GM12875 (cell line): ENCODE measurements at regions not wholly inside any gene's neighbourhood (a gene's known extent, or its start where the extent isn't known, plus 50 kb on each side); places are given as distances from the start of the nearest gene placed in this dataset.

Experiments used
- H3K4me3 ChIP-seq: one replicate; pipeline ENCODE4 v1.5.1; 2011; ENCODE audit warnings: low read depth, low read length, control low read depth
- TF ChIP-seq, protein P1 (sequence below): IDR thresholded peaks from 2 replicates; pipeline ENCODE4 v1.5.1; 2011; ENCODE audit warnings: low read depth, mild to moderate bottlenecking, control low read depth, inconsistent platforms, low read length, moderate library complexity, borderline replicate concordance; ENCODE audit not compliant: insufficient read depth

DNA sequence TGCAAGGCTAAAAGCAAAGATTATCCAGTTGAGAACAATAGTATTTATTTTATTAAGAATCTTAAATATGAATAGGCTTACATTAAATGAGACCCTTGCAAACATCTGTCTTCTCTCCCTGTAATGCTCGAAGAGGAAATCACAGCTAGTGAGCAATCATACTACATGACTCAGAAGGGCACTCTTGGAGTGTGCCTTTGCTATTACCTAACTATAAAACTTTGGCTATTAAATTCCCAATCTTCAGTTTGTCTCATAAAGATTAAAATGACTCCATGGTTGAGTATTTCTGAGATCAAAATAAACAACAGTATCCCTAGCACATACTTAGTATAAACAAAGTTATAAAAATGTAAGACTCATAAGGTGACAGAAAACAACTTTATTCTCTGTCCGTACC lies 296.9 kb downstream of the KCNJ3 start:
- TF ChIP-seq, protein P1, sequence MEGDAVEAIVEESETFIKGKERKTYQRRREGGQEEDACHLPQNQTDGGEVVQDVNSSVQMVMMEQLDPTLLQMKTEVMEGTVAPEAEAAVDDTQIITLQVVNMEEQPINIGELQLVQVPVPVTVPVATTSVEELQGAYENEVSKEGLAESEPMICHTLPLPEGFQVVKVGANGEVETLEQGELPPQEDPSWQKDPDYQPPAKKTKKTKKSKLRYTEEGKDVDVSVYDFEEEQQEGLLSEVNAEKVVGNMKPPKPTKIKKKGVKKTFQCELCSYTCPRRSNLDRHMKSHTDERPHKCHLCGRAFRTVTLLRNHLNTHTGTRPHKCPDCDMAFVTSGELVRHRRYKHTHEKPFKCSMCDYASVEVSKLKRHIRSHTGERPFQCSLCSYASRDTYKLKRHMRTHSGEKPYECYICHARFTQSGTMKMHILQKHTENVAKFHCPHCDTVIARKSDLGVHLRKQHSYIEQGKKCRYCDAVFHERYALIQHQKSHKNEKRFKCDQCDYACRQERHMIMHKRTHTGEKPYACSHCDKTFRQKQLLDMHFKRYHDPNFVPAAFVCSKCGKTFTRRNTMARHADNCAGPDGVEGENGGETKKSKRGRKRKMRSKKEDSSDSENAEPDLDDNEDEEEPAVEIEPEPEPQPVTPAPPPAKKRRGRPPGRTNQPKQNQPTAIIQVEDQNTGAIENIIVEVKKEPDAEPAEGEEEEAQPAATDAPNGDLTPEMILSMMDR, result no peak

DNA sequence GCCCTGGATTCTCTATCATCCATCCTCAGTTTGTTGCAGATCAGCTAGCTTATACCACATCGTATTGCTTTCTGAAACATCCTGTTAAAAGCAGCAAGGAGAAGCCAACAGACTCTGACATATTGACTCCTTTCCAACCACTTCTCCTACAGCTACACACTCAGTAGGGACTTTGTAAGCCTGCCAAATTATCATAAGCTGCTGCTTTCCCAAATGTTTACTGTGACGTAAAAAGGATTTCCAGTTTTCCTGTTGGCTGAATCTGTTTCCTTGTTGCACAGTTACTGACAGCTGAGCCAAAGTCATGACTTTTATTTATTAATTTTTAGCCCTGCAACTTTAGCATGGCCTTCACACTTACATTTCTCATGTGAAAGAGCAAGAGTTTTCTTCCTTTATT lies 294.3 kb downstream of the KCNJ3 start:
- TF ChIP-seq, protein P1, result no peak
- H3K4me3 ChIP-seq, result no peak overlapping the region

More for the DNA sequence above, 296.9 kb downstream of the KCNJ3 start:
- H3K4me3 ChIP-seq, result no peak overlapping the region

DNA sequence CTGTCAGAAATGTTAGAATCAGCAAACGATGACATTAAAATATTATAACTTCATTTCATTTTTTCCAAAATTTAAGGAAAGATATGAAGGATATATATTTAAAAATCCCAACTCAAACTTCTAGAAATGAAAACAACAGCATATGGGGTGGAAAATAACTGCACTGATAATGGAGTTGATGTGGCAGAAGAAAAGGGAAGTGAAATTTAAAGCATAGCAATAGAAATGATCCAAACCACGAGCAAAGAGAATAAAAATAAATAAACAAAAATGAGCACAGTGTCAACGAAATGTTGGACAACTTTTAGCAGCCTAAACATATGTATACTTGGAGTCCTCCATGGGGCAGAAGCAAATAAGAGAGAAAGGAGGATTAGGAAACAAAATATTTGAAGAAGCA lies 280.2 kb downstream of the KCNJ3 start:
- TF ChIP-seq, protein P1, result no peak
- H3K4me3 ChIP-seq, result no peak overlapping the region

DNA sequence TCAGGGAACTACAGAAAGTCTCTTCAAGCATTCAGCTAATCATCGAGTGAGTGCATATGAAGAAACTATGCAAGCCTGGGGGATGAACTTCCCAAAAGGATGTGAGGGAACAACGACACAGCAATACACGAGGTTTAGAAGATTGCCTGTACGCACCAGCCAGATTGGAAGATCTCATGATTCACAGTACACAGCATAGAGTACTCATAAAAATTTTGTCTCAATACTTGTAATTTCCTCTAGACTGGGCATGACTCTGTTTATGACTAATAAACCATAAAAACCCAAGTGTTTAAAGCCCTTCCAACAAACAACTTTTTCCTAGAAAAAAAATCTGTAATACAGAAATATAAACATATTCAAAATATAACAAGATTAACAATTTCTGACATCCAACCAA lies 279.7 kb downstream of the KCNJ3 start:
- no peak overlapping the region for H3K4me3 ChIP-seq
- TF ChIP-seq, protein P1, result no peak

DNA sequence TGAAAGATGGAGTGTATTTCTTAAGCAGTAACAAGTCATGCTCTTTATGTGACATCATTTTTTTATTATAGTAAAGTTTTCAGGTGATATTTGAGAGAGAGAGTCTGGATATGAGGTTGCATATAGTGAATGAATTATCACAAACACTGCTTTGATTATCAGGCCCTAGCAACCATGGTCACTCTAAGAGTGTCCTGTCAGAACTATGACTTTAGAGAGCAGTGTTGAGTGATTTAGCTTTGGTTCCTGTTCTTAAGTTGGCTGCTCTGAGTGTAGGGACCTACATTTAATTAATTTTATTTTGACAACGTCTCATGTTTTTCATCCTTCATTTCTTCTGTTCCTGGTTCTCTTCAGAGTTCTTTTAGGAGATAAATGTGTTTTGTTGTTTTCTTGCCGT lies 275.5 kb downstream of the KCNJ3 start:
- TF ChIP-seq, protein P1, result no peak
- H3K4me3 ChIP-seq, result no peak overlapping the region

DNA sequence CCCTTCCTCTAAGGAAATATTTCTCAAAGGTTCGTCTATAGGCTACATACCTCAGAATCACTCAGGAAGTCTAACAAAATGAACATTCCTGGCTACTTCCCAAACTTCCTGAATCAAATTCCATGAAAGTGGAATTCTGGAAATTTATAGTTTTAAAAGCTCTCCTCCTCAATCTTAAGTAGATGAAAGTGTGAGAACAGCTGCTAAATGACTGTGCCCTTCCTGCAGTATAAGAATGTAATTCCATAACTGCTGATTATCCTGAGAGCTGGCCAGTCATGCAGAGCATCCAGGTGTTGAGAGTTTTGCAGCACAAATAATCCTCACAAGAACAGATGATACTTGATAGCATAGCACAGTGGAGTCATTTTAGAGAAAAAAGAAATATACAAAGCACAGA lies 265.0 kb downstream of the KCNJ3 start:
- TF ChIP-seq, protein P1, result no peak
- no peak overlapping the region for H3K4me3 ChIP-seq

DNA sequence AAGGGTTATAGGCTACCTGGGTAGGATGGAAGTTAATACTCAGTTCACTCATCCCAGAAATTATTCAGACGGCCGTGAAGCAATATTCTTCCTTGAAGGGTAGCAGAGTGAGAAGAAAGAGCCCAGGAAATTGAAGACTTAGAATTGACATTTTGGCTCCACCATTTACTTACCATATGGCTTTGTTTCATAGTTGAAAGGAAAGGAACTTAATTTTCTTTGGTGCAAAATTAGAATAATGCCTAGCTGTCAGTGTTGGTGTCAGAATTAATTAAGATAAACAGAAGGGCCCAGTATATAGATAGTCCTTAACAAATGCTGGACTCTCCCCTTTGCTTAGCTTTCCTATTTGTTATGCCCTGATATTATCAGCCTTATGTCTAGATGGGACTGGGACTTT lies 263.2 kb downstream of the KCNJ3 start:
- TF ChIP-seq, protein P1, result no peak
- no peak overlapping the region for H3K4me3 ChIP-seq
